ENCODE measurements at regions not wholly inside any gene's neighbourhood (a gene's known extent, or its start where the extent isn't known, plus 50 kb on each side); places are given as distances from the start of the nearest gene placed in this dataset.

- Histone ChIP-seq H3K27me3 (ENCODE audit: control insufficient read depth, insufficient read depth, low read length) (no peaks in the 10 kb centered on the region), H3K4me1 (ENCODE audit: control insufficient read depth, insufficient read depth, low read length) (no peaks in the 10 kb centered on the region), H3K27ac (ENCODE audit: low read length) (no peak overlapping the region), H3K9me3 (ENCODE audit: control insufficient read depth, insufficient read depth, low read depth, low read length) (no peaks in the 10 kb centered on the region), H3K4me3 (ENCODE audit: low read depth in 2 of 2, low read length in 2 of 2) (no peak overlapping the region), H3K36me3 (ENCODE audit: control insufficient read depth, insufficient read depth, low read length) (no peaks in the 10 kb centered on the region)
- ChIA-PET CTCF (no interaction called here), POLR2A (no interaction called here)
- BruUV-seq (replicated peaks), result no TSS peak
- in situ Hi-C loops (cut with HindIII; ENCODE audit: low pct_unique_long_range_greater_than_20kb, low sequenced_read_pairs), result no loop called here
- DNase-seq (ENCODE audit: low read depth, low spot score) (peak; percentile 2), ATAC-seq (no peak)
- TF ChIP-seq SIN3A (IDR thresholded peaks at IDR 0.05; ENCODE audit: borderline replicate concordance, insufficient read depth, low read depth, low read length) (no peak), TCF7L2 (IDR thresholded peaks at IDR 0.05; ENCODE audit: low read depth, low read length) (no peak), REST (IDR thresholded peaks at IDR 0.05; ENCODE audit: insufficient read depth in 1 of 2, low read depth in 2 of 2, low read length in 1 of 2) (no peak), POLR2AphosphoS5 (IDR thresholded peaks at IDR 0.05; ENCODE audit: low read depth, low read length) (no peak)
- TF ChIP-seq, protein P1, sequence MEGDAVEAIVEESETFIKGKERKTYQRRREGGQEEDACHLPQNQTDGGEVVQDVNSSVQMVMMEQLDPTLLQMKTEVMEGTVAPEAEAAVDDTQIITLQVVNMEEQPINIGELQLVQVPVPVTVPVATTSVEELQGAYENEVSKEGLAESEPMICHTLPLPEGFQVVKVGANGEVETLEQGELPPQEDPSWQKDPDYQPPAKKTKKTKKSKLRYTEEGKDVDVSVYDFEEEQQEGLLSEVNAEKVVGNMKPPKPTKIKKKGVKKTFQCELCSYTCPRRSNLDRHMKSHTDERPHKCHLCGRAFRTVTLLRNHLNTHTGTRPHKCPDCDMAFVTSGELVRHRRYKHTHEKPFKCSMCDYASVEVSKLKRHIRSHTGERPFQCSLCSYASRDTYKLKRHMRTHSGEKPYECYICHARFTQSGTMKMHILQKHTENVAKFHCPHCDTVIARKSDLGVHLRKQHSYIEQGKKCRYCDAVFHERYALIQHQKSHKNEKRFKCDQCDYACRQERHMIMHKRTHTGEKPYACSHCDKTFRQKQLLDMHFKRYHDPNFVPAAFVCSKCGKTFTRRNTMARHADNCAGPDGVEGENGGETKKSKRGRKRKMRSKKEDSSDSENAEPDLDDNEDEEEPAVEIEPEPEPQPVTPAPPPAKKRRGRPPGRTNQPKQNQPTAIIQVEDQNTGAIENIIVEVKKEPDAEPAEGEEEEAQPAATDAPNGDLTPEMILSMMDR (IDR thresholded peaks at IDR 0.05), result no peak
- intact Hi-C loops (cut with micrococcal nuclease; ENCODE audit: unreplicated experiment), result no loop called here
Measured at GRCh38 chr16:59878479-59878878, 1144.4 kb upstream of the GOT2 start.

DNA sequence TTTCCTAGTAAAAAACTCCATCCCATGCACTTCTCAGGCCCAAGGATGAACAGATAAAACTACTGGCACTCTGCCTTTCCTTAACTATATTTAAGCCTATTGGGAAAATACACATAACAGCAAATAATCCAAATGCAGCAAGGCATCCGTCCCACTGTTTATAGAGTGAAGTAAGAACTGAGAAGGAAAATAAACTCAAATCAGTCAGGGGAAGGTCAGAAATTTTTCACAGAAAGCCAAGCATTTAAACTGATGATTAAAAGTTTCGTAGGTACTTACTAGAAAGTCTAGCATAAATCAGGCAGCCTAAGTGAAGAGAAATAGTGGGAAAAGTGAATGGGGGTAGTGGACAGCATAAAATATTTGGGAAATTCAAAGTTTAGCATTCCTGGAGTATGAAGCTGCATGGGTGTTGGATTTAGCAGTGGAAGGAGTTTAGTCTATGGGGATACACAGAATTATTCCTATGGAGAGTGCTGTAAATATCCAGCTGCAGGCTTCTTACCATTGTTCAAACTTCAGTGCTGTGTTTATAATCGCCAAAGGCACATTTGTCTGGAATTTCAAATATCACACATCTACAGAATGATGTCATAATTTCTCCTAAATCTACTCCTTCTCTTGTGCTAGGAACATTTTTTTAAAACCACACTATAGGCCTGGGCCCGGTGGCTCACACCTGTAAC, 1131.0 kb upstream of the GOT2 start:
- ATAC-seq (no peak), DNase-seq (ENCODE audit: low read depth, low spot score) (no peak)
- CTCF ChIA-PET, result no interaction called here
- TF ChIP-seq REST (IDR thresholded peaks at IDR 0.05; ENCODE audit: insufficient read depth in 1 of 2, low read depth in 2 of 2, low read length in 1 of 2) (no peak), SIN3A (IDR thresholded peaks at IDR 0.05; ENCODE audit: borderline replicate concordance, insufficient read depth, low read depth, low read length) (no peak), POLR2AphosphoS5 (IDR thresholded peaks at IDR 0.05; ENCODE audit: low read depth, low read length) (no peak), TCF7L2 (IDR thresholded peaks at IDR 0.05; ENCODE audit: low read depth, low read length) (no peak)
- TF ChIP-seq, protein P1 (IDR thresholded peaks at IDR 0.05), result no peak
- no peaks in the 10 kb centered on the region for H3K9me3 ChIP-seq (ENCODE audit: control insufficient read depth, insufficient read depth, low read depth, low read length)
- H3K4me1 ChIP-seq (ENCODE audit: control insufficient read depth, insufficient read depth, low read length), result no peaks in the 10 kb centered on the region
- POLR2A ChIA-PET, result no interaction called here
- BruUV-seq (replicated peaks), result no TSS peak
- intact Hi-C loops (cut with micrococcal nuclease; ENCODE audit: unreplicated experiment) (no loop called here), in situ Hi-C loops (cut with HindIII; ENCODE audit: low pct_unique_long_range_greater_than_20kb, low sequenced_read_pairs) (no loop called here)
- no peak overlapping the region for H3K4me3 ChIP-seq (ENCODE audit: low read depth in 2 of 2, low read length in 2 of 2)
- no peak overlapping the region for H3K27ac ChIP-seq (ENCODE audit: low read length)
- H3K27me3 ChIP-seq (ENCODE audit: control insufficient read depth, insufficient read depth, low read length), result no peaks in the 10 kb centered on the region
- H3K36me3 ChIP-seq (ENCODE audit: control insufficient read depth, insufficient read depth, low read length), result no peaks in the 10 kb centered on the region

Data from Panc1 (cell line).